GM21360 (cell line): ENCODE measurements at regions not wholly inside any gene's neighbourhood (a gene's known extent, or its start where the extent isn't known, plus 50 kb on each side); places are given as distances from the start of the nearest gene placed in this dataset.

Source experiments
- ATAC-seq: cut with Tn5 transposase; IDR thresholded peaks from one replicate; pipeline ENCODE4 v1.9.1; 2021; ENCODE audit warnings: mild to moderate bottlenecking, moderate library complexity; ENCODE audit not compliant: unreplicated experiment

GRCh38 chr17:45679426-45679825 is 104.7 kb upstream of the CRHR1 start:
- no peak for ATAC-seq

- ATAC-seq: no peak
These were observed 103.8 kb upstream of the CRHR1 start for GRCh38 chr17:45680360-45680759.

- no peak for ATAC-seq
These were observed 102.4 kb upstream of the CRHR1 start for GRCh38 chr17:45681706-45682105.

- ATAC-seq: no peak
These were observed 97.9 kb upstream of the CRHR1 start for GRCh38 chr17:45686250-45686649.

- ATAC-seq: no peak
These were observed 96.5 kb upstream of the CRHR1 start for GRCh38 chr17:45687594-45687993.

GRCh38 chr17:45688353-45688752 is 95.8 kb upstream of the CRHR1 start:
- no peak for ATAC-seq

GRCh38 chr17:45688820-45689219 is 95.3 kb upstream of the CRHR1 start:
- ATAC-seq: no peak

GRCh38 chr17:45689451-45689850 is 94.7 kb upstream of the CRHR1 start:
- ATAC-seq: no peak

GRCh38 chr17:45690625-45691275 is 93.4 kb upstream of the CRHR1 start:
- no peak for ATAC-seq

- no peak for ATAC-seq
These were observed 91.5 kb upstream of the CRHR1 start for GRCh38 chr17:45692661-45693060.

GRCh38 chr17:45693792-45694191 is 90.3 kb upstream of the CRHR1 start:
- ATAC-seq: no peak

- ATAC-seq: no peak
These were observed 87.7 kb upstream of the CRHR1 start for GRCh38 chr17:45696442-45696841.

GRCh38 chr17:45697076-45697475 is 87.0 kb upstream of the CRHR1 start:
- no peak for ATAC-seq

GRCh38 chr17:45700171-45701090 is 83.7 kb upstream of the CRHR1 start:
- ATAC-seq: no peak

GRCh38 chr17:45702666-45703266 is 81.4 kb upstream of the CRHR1 start:
- no peak for ATAC-seq

GRCh38 chr17:45703348-45703747 is 80.8 kb upstream of the CRHR1 start:
- no peak for ATAC-seq

- ATAC-seq: no peak
These were observed 80.3 kb upstream of the CRHR1 start for GRCh38 chr17:45703806-45704205.

GRCh38 chr17:45704251-45704650 is 79.9 kb upstream of the CRHR1 start:
- no peak for ATAC-seq

GRCh38 chr17:45705123-45706009 is 78.8 kb upstream of the CRHR1 start:
- ATAC-seq: no peak

- ATAC-seq: no peak
These were observed 78.1 kb upstream of the CRHR1 start for GRCh38 chr17:45706033-45706432.
